ENCODE measurements at regions not wholly inside any gene's neighbourhood (a gene's known extent, or its start where the extent isn't known, plus 50 kb on each side); places are given as distances from the start of the nearest gene placed in this dataset.
"Not testable (repeated sequence)": the region's sequence is repeated elsewhere in the genome, so short reads cannot be mapped to it uniquely, and the experiment has no call there.

DNA sequence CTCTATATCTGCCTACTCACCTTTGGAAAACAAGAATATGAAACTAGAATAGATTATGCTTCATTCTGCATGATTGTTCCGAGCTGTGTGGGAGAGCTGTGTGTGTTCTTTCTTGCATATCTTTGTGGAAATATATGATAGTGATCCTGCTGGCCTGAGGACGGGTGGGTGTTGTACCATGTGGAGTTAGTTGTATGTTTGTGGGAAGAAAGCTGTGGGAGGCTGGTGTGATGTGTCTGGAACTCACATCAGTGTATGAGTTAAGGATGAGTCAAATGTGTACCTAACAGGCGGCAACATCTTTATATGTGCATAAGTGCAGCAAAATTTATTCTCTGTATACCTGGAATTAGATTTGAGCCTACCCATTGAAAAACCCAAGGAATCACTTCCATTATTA lies 208.1 kb upstream of the ADGRL3 start:
- H3K9me3 ChIP-seq = no peaks in the 10 kb centered on the region
- no peaks in the 10 kb centered on the region for H3K36me3 ChIP-seq
- no peak overlapping the region for H3K27ac ChIP-seq
- no peak overlapping the region for H3K4me3 ChIP-seq
- H3K4me1 ChIP-seq = no peaks in the 10 kb centered on the region
- no peaks in the 10 kb centered on the region for H3K27me3 ChIP-seq
- WGBS (ENCODE audit: insufficient coverage, low coverage, low lambda C conversion rate, missing lambda C conversion rate) = 47% methylated on average over 3 of the region's 3 CpGs
- ATAC-seq (no peak), DNase-seq (no peak)
- intact Hi-C loops (cut with DNase I) = no loop called here
- TF ChIP-seq POLR2A (IDR thresholded peaks at IDR 0.05) = no peak

DNA sequence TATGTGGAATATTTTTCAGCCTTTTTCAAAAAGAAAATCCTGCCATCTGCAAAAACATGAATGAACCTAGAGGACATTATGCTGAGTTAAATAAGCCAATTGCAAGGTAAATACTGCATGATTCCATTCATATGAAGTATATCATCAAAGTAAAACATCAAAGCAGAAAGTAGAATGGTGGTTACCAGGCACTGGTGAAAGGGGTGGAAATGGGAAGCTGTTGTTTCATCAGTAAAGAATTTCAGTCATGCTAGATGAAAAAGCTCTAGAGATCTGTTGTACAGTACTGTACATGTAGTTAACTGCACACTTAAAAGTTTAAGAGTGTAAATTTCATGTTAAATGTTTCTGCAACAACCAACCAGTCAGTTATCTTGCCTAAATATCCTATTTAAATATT lies 196.8 kb upstream of the ADGRL3 start:
- no peaks in the 10 kb centered on the region for H3K9me3 ChIP-seq
- H3K36me3 ChIP-seq = no peaks in the 10 kb centered on the region
- H3K4me1 ChIP-seq = no peaks in the 10 kb centered on the region
- H3K4me3 ChIP-seq = no peak overlapping the region
- no peak for TF ChIP-seq POLR2A (IDR thresholded peaks at IDR 0.05)
- TF ChIP-seq, protein P1, sequence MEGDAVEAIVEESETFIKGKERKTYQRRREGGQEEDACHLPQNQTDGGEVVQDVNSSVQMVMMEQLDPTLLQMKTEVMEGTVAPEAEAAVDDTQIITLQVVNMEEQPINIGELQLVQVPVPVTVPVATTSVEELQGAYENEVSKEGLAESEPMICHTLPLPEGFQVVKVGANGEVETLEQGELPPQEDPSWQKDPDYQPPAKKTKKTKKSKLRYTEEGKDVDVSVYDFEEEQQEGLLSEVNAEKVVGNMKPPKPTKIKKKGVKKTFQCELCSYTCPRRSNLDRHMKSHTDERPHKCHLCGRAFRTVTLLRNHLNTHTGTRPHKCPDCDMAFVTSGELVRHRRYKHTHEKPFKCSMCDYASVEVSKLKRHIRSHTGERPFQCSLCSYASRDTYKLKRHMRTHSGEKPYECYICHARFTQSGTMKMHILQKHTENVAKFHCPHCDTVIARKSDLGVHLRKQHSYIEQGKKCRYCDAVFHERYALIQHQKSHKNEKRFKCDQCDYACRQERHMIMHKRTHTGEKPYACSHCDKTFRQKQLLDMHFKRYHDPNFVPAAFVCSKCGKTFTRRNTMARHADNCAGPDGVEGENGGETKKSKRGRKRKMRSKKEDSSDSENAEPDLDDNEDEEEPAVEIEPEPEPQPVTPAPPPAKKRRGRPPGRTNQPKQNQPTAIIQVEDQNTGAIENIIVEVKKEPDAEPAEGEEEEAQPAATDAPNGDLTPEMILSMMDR (IDR thresholded peaks at IDR 0.05) = no peak
- no peak for ATAC-seq
- DNase-seq = no peak
- intact Hi-C loops (cut with DNase I) = no loop called here
- no peak overlapping the region for H3K27ac ChIP-seq
- H3K27me3 ChIP-seq = no peaks in the 10 kb centered on the region

DNA sequence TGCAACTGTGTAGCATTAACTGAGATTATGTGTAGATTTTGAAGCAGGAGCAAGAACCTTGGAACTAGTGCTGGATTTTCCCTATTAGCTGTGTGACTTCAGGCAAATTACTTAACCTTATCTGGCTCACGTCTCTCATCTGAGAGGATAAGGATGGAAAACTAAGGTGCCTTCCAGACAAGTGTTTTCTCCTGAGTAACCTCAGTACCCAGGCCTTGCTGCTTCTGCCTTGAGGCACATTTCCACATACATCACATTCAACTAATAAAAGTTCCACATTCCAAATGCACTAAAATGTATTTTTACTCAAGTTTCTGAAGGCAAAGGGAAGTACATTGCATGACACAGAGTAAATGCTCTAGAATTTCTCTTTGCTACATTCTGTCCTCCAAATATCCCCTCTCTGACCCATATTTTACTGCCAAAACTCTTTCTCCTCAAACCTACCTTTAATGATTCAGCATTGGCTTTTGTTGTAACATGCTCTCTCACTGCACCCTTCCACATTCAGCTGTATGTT lies 195.4 kb upstream of the ADGRL3 start:
- H3K9me3 ChIP-seq = no peaks in the 10 kb centered on the region
- DNase-seq = no peak
- TF ChIP-seq, protein P1 (IDR thresholded peaks at IDR 0.05) = no peak
- no peak for TF ChIP-seq POLR2A (IDR thresholded peaks at IDR 0.05)
- H3K27ac ChIP-seq = no peak overlapping the region
- intact Hi-C loops (cut with DNase I) = no loop called here
- WGBS (ENCODE audit: insufficient coverage, low coverage, low lambda C conversion rate, missing lambda C conversion rate) = 14% methylated on average over 1 of the region's 1 CpG
- no peaks in the 10 kb centered on the region for H3K36me3 ChIP-seq
- H3K4me1 ChIP-seq = no peaks in the 10 kb centered on the region
- H3K4me3 ChIP-seq = no peak overlapping the region
- ATAC-seq = no peak
- no peaks in the 10 kb centered on the region for H3K27me3 ChIP-seq

DNA sequence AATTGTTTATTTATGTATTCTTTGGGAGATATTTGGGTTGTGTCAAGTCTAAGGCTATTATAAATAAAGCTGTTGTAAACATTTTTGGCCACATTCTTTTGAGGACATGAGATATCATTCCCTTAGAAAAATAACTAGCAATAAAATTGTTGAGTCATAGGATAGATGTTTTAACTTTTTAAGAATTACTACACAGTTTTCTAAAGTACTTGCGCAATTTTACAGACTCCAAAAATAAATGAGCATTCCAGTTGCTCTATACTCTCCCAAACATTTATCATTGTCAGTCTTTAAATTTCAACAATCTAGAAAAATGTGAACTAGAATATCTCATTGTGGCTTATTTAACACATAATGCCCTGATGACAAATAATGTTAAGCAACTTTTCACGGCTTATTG lies 189.1 kb upstream of the ADGRL3 start:
- WGBS (ENCODE audit: insufficient coverage, low coverage, low lambda C conversion rate, missing lambda C conversion rate) = 61% methylated on average over 2 of the region's 2 CpGs

DNA sequence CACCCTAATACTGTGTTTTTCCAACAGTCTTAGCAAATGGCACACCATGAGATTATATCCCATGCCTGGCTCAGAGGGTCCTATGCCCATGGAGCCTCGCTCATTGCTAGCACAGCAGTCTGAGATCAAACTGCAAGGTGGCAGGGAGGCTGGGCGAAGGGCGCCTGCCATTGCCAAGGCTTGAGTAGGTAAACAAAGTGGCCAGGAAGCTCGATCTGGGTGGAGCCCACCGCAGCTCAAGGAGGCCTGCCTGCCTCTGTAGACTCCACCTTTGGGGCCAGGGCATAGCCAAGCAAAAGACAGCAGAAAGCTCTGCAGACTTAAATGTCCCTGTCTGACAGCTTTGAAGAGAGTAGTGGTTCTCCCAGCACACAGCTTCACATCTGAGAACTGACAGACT lies 188.2 kb upstream of the ADGRL3 start:
- H3K9me3 ChIP-seq; H3K4me1 ChIP-seq; ATAC-seq; H3K36me3 ChIP-seq; H3K27ac ChIP-seq; DNase-seq; H3K4me3 ChIP-seq; intact Hi-C loops (cut with DNase I); H3K27me3 ChIP-seq: not testable (repeated sequence)
- 49% methylated on average over 4 of the region's 5 CpGs for WGBS (ENCODE audit: insufficient coverage, low coverage, low lambda C conversion rate, missing lambda C conversion rate)

More for the DNA sequence above, 189.1 kb upstream of the ADGRL3 start:
- Histone ChIP-seq H3K27me3 (no peaks in the 10 kb centered on the region), H3K4me1 (no peaks in the 10 kb centered on the region), H3K9me3 (no peaks in the 10 kb centered on the region), H3K4me3 (no peak overlapping the region), H3K36me3 (no peaks in the 10 kb centered on the region), H3K27ac (no peak overlapping the region)
- intact Hi-C loops (cut with DNase I) = no loop called here
- ATAC-seq (no peak), DNase-seq (no peak)
- TF ChIP-seq POLR2A (IDR thresholded peaks at IDR 0.05) = no peak
- TF ChIP-seq, protein P1 (IDR thresholded peaks at IDR 0.05) = no peak

DNA sequence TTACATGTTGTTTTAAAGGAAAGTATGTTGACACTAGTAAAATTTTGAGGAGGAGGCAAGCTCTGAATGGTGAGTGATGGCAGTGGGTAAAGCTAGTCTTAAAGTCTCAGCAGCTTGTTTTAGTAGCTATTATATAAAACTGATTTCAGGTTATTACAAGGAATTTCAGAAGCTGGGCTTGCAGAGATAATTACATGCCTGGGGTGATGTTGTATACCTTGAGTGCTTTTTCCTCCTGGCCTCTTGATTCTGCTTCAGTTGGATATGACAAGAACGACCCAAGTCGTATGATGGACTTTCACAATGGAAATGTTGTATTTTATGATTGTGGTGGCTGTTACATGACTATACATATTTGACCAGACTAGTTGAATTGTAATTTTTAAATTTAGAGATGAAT lies 175.5 kb upstream of the ADGRL3 start:
- ATAC-seq = no peak
- H3K27ac ChIP-seq = no peak overlapping the region
- DNase-seq = no peak
- H3K27me3 ChIP-seq = no peaks in the 10 kb centered on the region
- H3K4me1 ChIP-seq = no peaks in the 10 kb centered on the region
- 52% methylated on average over 2 of the region's 2 CpGs for whole genome bisulfite sequencing (ENCODE audit: insufficient coverage, low coverage, low lambda C conversion rate, missing lambda C conversion rate)
- H3K4me3 ChIP-seq = no peak overlapping the region
- H3K9me3 ChIP-seq = no peaks in the 10 kb centered on the region
- TF ChIP-seq, protein P1 (IDR thresholded peaks at IDR 0.05) = no peak
- TF ChIP-seq POLR2A (IDR thresholded peaks at IDR 0.05) = no peak
- intact Hi-C loops (cut with DNase I) = no loop called here
- no peaks in the 10 kb centered on the region for H3K36me3 ChIP-seq

All from right lobe of liver (tissue), 6 donors.